LoVo (cell line): ENCODE measurements at regions not wholly inside any gene's neighbourhood (a gene's known extent, or its start where the extent isn't known, plus 50 kb on each side); places are given as distances from the start of the nearest gene placed in this dataset.

Source experiments
- DNase-seq: peaks from one replicate; pipeline ENCODE4 v3.0.0-alpha.2; 2016; ENCODE audit warnings: low spot score

DNA sequence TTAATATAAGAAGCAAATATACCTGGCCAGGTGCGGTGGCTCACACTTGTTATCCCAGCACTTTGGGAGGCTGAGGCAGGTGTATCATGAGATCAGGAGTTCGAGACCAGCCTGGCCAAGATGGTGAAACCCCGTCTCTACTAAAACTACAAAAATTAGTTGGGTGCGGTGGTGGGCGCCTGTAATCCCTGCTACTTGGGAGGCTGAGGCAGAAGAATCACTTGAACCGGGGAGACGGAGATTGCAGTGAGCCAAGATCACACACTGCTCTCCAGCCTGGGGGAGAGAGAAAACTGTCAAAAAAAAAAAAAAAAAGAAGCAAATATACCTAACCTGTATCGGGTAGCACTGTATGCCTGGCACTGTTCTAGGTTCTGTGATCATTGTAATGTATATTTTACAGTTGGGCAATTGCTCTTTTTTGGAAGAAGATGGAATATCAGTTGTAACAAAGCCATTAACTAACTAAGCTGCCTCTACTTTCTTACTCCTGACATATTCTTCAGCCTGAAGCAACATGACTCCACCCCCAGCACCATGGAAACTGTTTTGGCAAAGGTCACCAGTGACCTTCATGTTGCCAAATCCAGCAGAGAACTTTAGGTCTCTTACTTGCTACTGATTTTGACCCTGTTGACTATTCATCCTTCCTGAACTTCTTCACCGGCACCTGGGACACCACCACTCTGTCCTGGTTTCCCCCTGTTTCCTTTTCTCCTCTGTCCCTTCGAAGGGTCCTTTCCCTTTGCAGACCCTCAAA lies 203.8 kb downstream of the RPLP1 start:
- no peak for DNase-seq

DNA sequence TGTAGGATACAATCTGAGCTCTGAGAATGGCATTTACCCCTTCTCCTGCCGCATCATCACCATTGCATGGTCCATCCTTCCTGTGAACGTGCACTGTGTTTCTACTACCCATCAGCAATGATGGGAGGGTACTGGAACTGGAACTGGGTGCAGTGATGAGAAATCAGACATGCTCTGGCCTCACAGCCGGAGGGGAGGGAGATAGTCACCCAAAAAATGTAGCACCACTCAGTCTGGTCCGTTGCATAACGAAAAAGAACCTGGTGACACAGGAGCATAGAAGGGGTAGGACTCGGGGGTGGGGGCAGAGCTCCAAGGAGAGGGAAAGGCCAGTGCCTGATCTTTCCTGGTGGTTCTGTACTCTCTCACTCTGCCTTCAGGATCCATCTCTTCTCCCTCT lies 205.0 kb downstream of the RPLP1 start:
- no peak for DNase-seq

DNA sequence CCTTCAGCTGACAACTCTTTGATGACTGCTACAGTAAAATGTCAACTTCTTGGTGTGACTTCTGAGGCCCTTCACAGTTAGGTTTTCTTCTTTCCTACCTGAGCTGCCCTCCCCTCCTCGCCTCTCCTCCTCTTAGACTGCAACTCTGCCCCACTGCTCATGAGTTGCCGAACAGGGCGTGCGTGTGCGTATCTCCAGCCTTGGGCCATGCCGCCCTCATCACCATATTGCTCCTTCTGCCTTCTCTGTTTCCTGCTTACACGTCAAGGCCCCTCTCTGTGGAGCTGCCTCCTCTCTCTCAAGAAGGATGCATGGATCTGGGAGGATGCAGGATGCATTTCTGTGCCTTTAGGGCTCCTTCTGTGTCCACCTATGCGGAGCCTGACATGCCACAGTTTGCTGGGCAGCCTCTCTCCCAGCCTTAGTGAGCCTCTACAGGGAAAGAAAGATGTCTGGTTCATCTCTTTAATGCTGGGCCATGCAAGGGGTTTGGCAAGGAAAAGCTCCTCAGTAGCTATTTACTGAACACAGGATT lies 205.9 kb downstream of the RPLP1 start:
- DNase-seq, result no peak

DNA sequence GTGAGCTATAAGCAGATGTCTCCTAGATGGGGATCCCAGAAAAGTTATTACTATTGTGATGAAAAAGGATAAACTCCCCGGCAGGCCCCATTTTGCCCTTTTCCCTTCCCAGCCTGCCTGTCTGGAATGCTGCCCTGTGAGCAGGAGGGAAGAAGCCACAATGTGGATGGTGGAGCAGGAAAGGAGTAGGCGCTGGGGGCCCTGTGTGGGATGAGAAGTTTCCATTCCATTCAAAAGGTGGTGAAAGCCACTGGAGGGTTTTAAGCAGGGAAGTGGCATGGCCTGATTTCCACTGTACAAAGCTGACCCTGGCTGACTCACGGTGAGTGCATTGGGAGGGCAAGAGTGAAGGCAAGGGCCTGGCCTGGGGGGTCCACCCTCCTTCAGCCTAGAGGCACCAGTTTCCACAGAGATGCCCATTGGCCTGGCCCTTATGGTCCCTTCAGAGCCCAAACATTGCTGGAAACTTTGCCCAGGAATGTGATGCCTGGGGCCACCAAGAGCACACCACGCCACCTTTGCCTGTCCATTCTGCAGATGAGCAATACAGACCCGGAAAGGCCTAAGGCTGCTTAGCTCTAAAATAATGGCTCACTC lies 206.9 kb downstream of the RPLP1 start:
- no peak for DNase-seq

DNA sequence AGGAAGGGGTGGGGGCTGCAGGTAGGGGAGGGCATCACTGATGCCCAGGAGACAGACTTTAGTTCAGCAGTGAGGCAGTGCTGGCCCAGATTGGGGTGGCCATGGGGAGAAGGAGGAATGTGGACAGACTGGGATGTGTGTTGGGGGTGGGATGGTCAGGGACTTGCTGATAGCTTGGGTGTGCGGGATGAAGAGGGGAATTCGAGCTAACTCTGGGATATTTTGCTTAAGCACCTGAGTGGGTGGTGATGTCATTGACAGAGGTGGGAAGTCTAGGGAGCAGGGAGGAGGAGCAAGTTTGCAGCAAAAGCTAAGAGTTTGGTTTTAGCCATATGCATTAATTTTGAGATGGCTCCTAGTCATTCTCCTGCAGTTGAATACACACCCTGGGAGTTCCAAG lies 207.5 kb downstream of the RPLP1 start:
- DNase-seq, result no peak

DNA sequence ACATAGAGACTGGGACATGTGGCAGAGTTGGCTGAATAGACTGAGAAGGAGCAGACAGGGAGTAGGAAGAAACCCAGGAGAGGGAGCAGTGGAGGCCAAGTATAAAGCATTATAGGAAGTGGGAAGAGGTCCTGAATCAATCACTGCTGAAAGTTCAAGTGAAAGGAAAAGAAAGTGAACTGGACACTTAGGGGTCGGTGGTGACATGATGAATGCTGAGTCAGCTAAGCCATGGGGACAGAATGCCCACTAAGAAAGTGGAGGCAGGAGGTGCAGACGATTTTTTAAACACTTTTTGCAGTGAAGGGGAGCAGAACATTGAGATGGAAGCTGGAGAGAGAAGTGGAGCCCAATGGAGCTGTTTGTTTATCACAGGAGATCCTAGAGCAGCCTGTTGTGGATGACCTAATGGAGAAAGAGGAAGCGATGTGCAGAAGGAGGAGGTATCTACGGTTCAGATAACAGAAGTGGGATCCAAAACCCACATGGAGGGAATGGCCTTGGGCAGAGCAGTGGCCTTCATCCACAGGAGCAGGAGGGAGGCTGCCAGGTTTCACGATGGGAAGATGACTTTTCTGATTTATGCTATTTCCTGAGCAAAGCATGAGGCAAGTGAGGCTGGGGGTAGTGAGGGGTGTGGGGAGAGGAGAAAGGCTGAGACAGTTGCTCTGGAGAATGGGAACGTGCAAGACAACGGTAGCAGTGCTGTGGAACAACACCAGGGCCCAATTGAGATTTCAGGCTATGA lies 208.2 kb downstream of the RPLP1 start:
- no peak for DNase-seq

DNA sequence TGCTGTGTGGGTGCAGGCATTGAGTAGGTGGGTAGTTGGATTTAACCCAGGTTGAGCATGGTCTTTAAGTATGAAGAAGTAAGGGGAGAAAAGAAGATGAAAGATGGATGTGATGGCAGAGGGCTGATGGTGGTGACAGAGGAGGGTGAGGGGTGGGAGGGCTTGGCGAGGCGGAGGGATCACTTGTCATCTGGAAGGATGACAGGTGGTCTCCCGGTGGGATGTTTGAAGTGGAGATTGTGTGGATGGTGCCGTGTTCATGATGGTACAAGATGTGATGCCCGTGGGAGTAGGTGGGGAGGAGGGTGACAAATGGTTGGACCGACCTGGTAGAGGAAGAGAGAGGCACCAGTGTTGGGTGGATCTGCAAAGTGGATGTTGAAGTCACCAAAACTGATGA lies 208.8 kb downstream of the RPLP1 start:
- DNase-seq, result no peak

DNA sequence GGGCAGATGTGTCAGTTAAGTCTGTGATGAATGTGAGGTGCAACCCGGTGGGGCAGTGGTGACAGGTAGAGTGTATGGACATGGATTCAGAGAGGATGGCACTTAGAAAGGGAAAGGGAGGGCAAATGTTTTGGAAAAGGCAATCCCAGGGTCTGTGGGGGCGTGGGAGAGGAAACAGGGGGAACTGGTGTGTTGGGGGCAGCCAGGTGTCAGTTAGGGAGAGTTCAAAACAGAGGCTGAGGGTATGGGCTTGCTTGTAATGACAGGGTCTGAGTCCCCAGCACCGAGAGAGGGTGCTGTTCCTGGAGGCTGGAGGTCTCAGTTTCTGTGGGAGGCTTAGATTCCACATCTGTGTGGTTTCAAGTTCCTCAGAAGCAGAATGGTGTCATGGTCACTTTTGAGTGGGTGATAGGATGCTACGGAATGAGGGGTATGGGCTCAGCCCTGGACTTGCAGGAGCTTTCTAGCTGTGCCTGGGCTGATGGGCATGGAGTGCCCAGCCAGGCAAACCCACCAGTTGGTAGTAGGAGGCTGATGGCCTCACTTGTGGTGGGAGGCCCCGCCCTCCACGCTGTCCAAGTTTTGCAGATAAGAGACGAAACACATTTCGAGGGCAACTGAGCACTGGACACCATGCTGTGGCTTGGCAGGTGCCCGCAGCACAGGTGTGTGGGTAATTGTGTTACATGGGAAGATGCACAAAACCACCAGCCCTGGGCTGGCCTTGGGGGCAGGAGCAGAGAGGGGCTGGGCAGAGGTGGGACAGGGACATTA lies 209.4 kb downstream of the RPLP1 start:
- no peak for DNase-seq

DNA sequence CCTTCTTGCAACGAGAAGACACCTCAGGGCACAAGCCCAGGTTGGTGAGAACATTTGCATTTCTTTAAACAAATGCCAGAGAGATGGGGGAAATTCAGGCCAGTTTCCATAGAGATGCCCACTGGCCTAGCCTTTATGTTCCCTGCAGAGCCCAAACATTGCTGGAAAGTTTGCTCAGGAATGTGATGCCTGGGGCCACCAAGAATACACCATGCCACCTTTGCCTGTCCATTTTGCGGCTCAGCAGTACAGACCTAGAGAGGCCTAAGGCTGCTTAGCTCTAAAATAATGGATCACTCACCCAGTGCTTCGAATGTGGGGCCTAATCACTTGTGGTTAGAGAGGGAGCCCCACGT lies 210.0 kb downstream of the RPLP1 start:
- DNase-seq, result no peak

DNA sequence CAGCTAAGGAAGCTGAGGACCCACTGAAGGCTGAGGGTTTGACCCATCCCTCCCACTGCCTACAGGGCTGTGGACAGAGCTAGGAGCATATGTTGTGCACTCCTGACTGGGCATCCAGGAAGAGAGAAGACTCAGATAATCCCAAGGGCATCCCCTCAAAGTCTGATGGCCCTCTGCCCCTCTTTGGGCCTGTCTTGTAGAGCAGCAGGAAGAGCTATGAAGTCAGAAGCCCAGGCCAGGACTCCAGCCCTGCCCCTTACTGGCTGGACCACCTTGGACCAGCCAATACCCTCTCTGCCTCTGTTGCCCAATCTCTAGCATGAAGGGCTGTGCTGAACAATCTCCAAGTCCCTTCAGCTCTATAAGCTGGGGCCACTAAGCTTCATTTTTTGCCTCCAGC lies 210.8 kb downstream of the RPLP1 start:
- no peak for DNase-seq

DNA sequence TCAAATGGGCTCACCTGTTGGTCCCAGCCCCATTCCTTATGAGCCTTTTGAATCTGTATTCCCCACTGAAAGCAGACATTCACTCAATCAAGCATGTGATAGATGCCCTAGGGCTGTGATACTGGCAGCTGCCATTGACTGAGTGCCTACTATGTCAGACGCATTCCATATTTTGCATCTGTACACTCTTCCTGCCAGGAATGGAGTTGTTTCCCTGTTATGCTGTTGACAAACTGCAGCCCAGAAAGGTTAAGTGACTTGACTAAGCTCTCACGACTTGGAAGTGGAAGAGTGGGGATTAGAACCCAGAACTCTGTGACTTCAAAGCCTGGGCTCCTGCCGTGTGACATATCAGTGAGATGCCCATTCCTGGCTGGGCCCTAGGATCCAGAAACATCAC lies 211.4 kb downstream of the RPLP1 start:
- no peak for DNase-seq

DNA sequence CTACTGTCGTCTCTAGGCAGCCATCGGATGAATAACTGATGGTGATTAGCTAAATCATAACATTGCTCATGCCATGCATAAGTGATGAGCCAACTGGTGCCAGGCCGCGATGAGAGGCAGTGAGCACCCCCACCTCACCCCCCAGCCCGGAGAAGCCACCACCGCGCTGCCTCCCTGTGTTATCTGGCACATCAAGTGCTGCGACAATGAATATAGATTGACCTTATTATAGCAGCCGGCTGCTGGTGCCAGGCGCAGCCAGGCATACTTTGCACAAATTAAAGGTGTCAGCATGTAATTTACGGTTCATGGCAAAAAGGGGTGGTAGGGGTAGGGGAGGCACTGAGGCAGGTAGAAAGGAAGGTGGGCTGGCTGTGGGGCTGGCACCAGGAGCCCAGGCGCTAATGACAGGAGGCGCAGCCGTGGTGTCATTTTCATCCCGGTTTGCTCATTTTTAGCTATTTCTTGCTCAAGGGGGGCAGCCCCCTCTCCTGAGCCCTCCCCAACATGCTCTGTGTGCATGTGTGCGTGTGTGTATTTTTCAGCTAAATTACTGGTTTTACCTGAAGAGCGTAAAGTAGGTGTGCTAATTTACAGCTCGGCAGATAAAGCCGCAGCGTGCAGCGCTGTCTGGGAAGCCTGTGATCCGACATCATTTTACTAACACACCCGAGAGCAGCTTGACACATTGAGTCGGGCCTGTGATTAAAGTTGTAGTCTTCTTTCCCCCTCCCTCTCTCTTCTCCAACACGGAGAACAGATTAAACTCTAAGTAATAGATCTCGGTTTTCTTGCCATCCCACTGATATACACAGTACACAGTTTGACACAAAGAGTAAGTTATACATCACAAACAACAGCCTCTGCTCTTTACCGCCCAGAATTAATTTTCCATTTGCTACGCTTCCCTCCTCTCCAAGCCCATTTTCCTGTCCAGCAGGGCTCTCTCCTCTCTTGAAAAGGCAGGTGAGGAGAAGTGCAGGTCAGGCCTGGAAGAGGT lies 212.3 kb downstream of the RPLP1 start:
- no peak for DNase-seq

DNA sequence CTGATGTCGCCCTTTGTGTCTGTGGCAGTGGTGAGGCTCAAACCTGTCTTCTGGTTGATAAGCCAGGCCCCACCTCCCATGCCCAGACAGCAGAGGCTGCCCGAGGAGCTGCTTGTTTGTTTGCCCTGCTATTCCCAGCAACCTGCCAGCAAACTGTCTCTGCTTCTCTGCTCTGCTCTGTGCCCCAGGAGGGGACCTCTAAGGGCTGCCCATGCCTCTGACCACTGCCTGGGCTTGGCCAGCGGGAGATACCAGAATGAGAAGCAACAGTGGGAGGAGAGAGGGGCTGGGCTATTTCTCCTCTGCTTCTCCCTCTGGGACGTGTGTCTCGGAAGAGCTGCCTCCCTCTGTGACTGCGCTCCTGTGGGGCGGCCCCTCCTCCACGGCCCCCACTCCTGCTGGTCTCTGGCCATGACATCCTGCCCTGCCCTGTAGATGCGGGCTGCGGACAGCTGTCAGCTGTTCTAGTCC lies 213.1 kb downstream of the RPLP1 start:
- no peak for DNase-seq

DNA sequence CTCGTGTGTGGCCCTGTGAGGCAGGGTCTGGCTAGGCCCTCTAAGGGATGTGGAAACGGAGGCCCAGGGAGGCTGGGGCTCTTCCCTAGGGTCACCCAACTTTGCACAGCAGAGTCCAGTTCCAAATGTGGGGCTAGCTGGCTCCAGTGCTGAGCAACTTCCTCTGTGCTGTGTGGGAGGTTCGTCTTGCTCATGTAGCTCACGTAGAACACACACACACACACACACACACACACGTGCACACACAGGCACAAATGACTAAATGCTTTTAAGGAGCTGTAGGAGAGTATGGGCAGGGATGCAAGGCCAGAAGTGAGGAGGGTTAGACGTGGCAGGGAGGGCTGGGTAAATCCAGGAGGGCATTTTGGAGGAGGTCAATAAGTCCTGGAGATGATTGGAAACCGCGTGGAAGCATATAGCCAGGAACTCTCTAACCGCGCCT lies 213.8 kb downstream of the RPLP1 start:
- DNase-seq, result no peak

DNA sequence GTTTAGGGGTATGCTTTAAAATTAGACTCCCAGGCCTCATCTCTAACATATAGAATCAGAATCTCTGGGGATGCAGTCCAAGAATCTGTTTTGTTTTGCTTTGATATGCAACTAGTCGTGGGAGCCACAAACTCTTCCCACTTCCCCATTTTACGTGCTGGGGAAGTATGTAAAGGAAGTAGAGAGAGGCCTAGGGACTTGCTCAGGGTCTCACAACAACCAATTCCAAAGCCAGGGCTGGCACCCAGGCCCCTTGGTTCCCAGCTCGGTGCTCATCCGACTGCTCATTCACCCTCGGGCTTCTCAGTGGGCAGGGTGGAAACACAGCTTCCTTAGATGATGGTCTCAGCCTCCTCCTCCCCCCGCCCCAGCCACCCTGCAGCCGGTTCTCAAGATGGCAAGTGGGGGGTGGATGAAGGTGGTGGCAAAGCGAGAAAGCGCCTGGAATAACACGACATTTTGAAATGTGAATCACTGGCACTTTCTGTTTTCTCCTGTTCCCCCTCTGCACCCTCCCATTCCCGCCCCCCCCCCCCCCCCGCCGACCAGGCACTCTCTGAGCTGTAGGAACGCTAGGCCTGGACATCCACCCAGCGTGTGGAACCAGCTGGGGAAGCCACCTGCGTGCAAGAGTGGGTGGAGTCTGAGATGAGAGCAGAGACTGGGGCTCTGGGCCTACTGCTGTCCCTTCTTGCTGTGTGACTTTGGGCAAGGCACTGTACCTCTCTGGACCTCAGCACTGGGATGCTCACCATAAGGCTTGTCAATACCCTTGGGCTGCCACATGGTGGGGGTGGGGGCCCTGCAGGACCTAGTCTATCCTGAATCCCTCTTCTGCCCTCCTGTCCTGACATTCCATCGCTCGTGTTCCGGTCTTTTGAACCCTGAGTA lies 214.5 kb downstream of the RPLP1 start:
- no peak for DNase-seq

DNA sequence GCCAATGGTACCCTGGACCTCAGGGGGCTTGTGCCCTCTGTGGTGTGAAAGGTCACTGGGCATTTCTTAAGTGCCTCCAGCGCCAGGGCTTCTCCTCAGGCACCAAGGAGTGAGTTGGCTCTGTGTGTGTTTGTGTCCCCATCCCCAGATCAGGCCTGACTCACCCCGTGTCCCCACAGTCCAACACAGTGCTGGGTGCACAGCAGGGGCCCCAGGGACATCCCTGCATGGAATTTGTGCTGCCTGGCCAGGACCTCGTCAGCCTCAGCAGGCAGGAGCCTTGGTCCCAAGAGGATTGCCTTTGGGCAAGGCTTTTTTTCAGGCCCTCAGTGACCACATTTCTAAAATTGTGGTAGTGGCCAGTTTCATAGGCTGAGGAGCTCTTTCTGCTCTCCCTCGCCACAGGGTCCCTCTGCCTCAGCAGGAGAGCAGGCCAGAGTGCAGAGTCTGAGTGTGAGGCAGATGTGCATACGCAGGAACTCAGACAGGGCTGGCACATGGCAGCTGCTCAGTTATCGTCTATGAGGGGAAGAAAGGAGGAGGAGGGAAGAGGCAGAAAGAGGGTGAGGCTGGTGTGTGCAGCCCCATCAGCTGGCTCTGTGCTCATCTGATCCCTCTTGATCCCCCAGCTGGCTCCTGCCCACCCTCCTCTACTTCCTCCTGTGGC lies 215.6 kb downstream of the RPLP1 start:
- no peak for DNase-seq

DNA sequence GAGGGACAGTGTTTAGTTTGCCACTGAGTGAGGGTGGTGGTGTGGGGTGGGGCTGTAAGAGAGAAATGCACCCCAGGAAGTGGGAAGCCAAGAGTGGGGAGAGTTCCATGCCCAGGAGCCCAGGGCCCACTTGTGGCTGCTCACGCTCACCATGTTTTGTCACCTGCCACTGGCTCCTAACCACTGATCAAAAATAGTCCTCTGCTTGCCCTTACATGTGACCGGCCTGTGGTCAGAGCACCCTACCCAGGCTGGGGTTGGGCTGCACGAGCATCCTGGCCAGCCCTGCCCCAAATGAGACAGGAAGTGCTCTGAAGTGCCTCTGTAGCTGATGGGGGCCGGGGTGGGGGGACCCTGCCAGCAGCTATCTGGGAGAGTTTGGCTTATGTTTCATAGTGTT lies 216.3 kb downstream of the RPLP1 start:
- no peak for DNase-seq

DNA sequence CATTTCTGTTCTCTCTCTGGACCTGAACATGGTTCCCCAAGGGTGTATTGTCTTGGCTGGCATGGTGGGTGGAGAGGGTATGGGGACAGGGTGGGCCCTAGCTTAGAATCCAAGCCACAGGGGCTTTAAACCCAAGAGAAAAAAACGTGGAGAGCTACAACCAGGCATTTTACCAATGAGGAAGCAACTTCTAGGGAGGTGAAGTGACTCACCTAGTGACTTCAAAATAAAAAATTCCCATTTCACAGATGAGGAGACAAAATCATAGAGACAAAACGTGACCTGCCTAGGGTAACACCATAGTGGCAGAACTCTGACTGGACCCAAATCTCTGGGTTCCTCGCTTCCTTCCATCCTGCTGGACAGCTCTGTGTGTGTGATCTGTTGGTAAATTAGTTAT lies 216.8 kb downstream of the RPLP1 start:
- no peak for DNase-seq

DNA sequence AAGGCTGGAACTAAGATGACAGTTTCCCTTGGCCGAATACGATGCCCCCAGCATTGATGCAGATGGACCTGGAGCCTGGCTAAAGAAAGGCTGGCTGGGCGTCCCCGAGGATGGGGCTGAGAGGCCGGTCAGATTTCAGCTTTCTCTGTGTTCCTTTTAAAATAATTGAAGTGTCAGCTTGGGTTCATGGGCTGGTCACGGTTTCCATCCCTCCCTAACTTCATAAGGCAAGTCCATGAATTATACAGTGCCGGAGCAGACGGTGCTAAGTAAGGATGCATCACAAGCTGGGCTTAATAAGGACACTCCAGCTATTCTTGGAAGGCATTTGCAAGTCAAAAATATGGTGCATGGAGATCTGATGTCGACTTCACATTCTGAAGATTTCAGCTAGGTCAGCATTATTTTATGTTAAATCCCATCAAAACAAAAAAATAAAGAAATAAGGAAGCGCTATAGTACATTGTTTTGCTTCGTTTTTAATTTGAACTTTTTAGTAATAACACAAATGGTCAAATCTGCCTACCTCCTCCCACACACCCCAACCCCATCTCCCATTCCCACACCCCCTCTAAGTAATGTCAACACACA lies 220.8 kb downstream of the RPLP1 start:
- DNase-seq, result no peak
